Peyer's patch (tissue), 4 donors: ENCODE measurements at regions not wholly inside any gene's neighbourhood (a gene's known extent, or its start where the extent isn't known, plus 50 kb on each side); places are given as distances from the start of the nearest gene placed in this dataset.
"Not testable (repeated sequence)": the region's sequence is repeated elsewhere in the genome, so short reads cannot be mapped to it uniquely, and the experiment has no call there.

Experiments
- DNase-seq, 3 donors: peaks; one replicate each; pipeline ENCODE4 v3.0.0-alpha.2; 2017 to 2019
- H3K27ac ChIP-seq, 4 donors: fragments of 200-600 bp; sonication (generic); one replicate each; pipeline ENCODE4 v1.5.1; 2016 to 2019
- H3K27me3 ChIP-seq, 2 donors: fragments of 200-600 bp; sonication (generic); one replicate each; pipeline ENCODE4 v1.5.1; 2019
- H3K36me3 ChIP-seq, 3 donors: fragments of 200-600 bp; sonication (generic); one replicate each; pipeline ENCODE4 v1.5.1; 2016 to 2019
- H3K4me1 ChIP-seq, 4 donors: fragments of 200-600 bp; sonication (generic); one replicate each; pipeline ENCODE4 v1.5.1; 2016 to 2019
- H3K4me3 ChIP-seq, 4 donors: fragments of 200-600 bp; sonication (generic); 1 replicate in 3 of 4; 2 replicates in 1 of 4; pipeline ENCODE4 v1.5.1; 2016 to 2019; ENCODE audit warnings: mild to moderate bottlenecking in 1 of 4
- H3K9me3 ChIP-seq, 4 donors: fragments of 200-600 bp; sonication (generic); one replicate each; pipeline ENCODE4 v1.5.1; 2016 to 2019; ENCODE audit warnings: mild to moderate bottlenecking in 1 of 4
- CTCF ChIP-seq, 6 experiments: fragments of 450-650 bp in 4 of 6; fragments of 200-600 bp in 2 of 6; sonication (generic) in 1 of 6; IDR thresholded peaks; one replicate each; pipeline ENCODE4 v1.5.1; 2017 to 2019; ENCODE audit warnings: antibody characterized with exemption in 6 of 6, mild to moderate bottlenecking in 3 of 6, moderate library complexity in 1 of 6
- POLR2A ChIP-seq, 2 donors: fragments of 450-650 bp; IDR thresholded peaks; one replicate each; pipeline ENCODE4 v1.5.1; 2017; ENCODE audit warnings: antibody characterized with exemption in 2 of 2, mild to moderate bottlenecking in 2 of 2, moderate library complexity in 2 of 2

- TF ChIP-seq POLR2A (IDR thresholded peaks at IDR 0.05) (no peak), CTCF (IDR thresholded peaks at IDR 0.05) (no peak)
- Histone ChIP-seq H3K4me3 (peak overlapping the region in 2 of 4 donors; percentile 3 to 5), H3K27ac (peak overlapping the region in 3 of 4 donors; percentile 2 to 26 (median 20)), H3K9me3 (peaks cover 0 to 3% (median 0%) of the 10 kb centered on the region in 4 donors), H3K36me3 (no peaks in the 10 kb centered on the region), H3K4me1 (peaks cover 0 to 7% (median 0%) of the 10 kb centered on the region in 4 donors), H3K27me3 (no peaks in the 10 kb centered on the region)
- peak in 2 of 3 donors; percentile 43 to 62 for DNase-seq
These were observed 71.7 kb upstream of the RAP1B start for GRCh38 chr12:68538726-68539614.

- Histone ChIP-seq H3K4me3 (no peak overlapping the region), H3K36me3 (no peaks in the 10 kb centered on the region), H3K4me1 (peaks cover 0 to 7% (median 0%) of the 10 kb centered on the region in 4 donors), H3K9me3 (peaks cover 0 to 3% (median 0%) of the 10 kb centered on the region in 4 donors), H3K27ac (no peak overlapping the region), H3K27me3 (no peaks in the 10 kb centered on the region)
- no peak for DNase-seq
- no peak for TF ChIP-seq POLR2A (IDR thresholded peaks at IDR 0.05)
These were observed 71.1 kb upstream of the RAP1B start for GRCh38 chr12:68539615-68539952.

GRCh38 chr12:68540768-68541167 lies 69.9 kb upstream of the RAP1B start:
- not testable (repeated sequence) for DNase-seq, H3K27ac ChIP-seq, H3K4me1 ChIP-seq, H3K4me3 ChIP-seq, H3K9me3 ChIP-seq, H3K36me3 ChIP-seq, H3K27me3 ChIP-seq

- DNase-seq, H3K27ac ChIP-seq, H3K4me3 ChIP-seq, H3K27me3 ChIP-seq, H3K36me3 ChIP-seq, H3K4me1 ChIP-seq, H3K9me3 ChIP-seq: not testable (repeated sequence)
These were observed 63.4 kb upstream of the RAP1B start for GRCh38 chr12:68547318-68547717.

- not testable (repeated sequence) for H3K36me3 ChIP-seq, H3K4me3 ChIP-seq, DNase-seq, H3K4me1 ChIP-seq, H3K9me3 ChIP-seq, H3K27me3 ChIP-seq, H3K27ac ChIP-seq
These were observed 58.0 kb upstream of the RAP1B start for GRCh38 chr12:68552605-68553195.

GRCh38 chr12:68557011-68557730 lies 53.5 kb upstream of the RAP1B start:
- no peak overlapping the region for H3K27ac ChIP-seq
- H3K9me3 ChIP-seq, result no peaks in the 10 kb centered on the region
- H3K4me1 ChIP-seq, result no peaks in the 10 kb centered on the region
- DNase-seq, result no peak
- no peaks in the 10 kb centered on the region for H3K36me3 ChIP-seq
- H3K27me3 ChIP-seq, result no peaks in the 10 kb centered on the region
- no peak overlapping the region for H3K4me3 ChIP-seq
- TF ChIP-seq CTCF (IDR thresholded peaks at IDR 0.05) (no peak), POLR2A (IDR thresholded peaks at IDR 0.05) (no peak)

GRCh38 chr12:68559246-68559645 lies 51.5 kb upstream of the RAP1B start:
- Histone ChIP-seq H3K27me3 (no peaks in the 10 kb centered on the region), H3K9me3 (no peaks in the 10 kb centered on the region), H3K27ac (no peak overlapping the region), H3K36me3 (no peaks in the 10 kb centered on the region), H3K4me1 (no peaks in the 10 kb centered on the region), H3K4me3 (no peak overlapping the region)
- DNase-seq, result no peak
- TF ChIP-seq POLR2A (IDR thresholded peaks at IDR 0.05) (no peak), CTCF (IDR thresholded peaks at IDR 0.05) (no peak)
